GM23248 (cell line): ENCODE measurements at regions not wholly inside any gene's neighbourhood (a gene's known extent, or its start where the extent isn't known, plus 50 kb on each side); places are given as distances from the start of the nearest gene placed in this dataset.

Experiments
- EZH2 ChIP-seq: fragments of 200-600 bp; sonication (generic); IDR thresholded peaks from 2 replicates; pipeline ENCODE4 v1.6.1; 2018; ENCODE audit warnings: antibody characterized with exemption, mild to moderate bottlenecking; ENCODE audit not compliant: insufficient read depth, poor library complexity, severe bottlenecking
- EZH2phosphoT487 ChIP-seq: fragments of 200-600 bp; sonication (generic); IDR thresholded peaks from 2 replicates; pipeline ENCODE4 v1.6.1; 2018; ENCODE audit warnings: antibody characterized with exemption, moderate library complexity, mild to moderate bottlenecking, low read depth; ENCODE audit not compliant: insufficient read depth

DNA sequence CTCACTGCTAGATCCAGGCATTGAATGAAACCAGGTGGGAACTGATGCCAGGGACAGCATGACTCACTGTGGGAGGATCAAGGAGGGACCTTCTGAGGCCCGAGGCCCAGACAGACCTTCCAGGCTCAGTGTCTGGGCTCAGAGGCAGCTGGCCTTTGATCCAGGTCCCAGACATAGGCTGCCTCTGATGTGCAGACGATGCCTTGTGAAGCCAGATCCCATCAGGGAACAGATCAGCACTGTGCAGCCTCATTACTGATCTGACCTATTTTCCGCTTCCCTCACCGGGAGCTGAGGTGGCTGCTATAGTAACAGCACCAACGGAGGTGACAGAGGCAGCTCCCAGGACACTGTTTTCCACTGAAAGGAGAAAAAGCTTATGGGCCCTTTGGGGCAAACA is 399.5 kb downstream of the MATN1 start:
- TF ChIP-seq EZH2 = no peak
- no peak for TF ChIP-seq EZH2phosphoT487
